ENCODE measurements at regions not wholly inside any gene's neighbourhood (a gene's known extent, or its start where the extent isn't known, plus 50 kb on each side); places are given as distances from the start of the nearest gene placed in this dataset.

DNA sequence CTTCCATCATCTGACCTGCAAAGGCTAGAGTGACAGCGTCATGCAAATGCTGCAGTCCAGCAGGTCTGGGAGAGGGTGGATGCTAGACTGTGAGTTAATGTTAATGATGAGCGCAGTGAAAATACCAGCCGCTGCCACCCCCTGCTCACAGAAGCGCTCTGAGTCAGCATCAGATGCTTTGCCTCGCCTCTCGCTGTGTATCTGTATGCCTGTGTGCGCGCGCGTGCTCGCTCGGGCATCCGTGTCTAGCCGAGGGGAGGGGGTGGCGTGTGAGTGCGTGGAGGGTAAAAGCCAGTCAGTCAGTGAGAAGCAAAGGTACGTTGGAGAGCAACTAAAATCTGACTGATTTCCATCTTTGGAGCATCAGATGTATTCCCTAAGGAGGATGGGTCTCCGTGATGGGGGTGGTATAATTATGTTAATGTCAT, 858.7 kb downstream of the USP25 start:
- H3K4me1 ChIP-seq (ENCODE audit: control insufficient read depth, insufficient read depth, low read length): no peaks in the 10 kb centered on the region

DNA sequence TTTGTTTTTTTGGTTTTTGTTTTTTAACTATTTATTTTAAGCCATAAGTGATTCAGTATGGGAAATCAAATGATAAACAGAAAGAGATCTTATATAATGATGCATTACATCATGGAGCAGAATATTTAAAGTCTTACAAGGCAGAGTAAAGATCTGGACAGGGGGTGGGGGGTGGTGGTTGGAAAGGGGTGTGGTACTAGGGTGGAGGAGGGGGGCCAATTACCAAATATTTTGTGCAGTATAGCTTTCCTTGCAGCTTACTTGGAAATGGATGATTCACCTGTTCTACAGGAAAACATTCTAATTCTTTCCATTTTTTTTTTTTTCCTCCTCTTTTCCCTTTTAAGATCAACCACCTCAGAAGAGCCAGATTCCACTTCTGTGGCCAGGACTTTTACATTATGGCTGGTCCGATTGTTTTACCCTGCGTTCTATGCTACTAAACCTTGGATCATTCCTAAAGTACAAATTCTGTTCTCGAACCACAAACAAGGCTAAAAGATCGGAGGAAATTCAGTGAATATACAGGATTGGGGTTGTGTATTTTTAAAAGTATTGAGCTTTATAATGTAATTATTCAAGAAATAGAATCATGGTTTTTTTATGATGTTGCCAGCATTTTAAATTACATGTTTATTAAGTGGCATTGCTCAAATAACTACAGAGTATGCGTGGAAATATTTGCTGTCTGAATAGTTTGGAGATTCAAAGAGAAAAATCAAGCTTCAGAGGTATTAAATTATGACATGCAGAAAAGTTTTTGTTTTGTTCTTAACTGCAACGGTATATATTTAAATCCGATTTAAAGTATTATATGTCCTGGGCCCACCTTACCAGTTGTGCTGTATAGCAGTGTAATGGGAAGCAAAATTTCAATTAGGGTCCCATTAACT, 859.5 kb downstream of the USP25 start:
- no peaks in the 10 kb centered on the region for H3K36me3 ChIP-seq (ENCODE audit: control insufficient read depth in 2 of 2, insufficient read depth in 2 of 2, low read length in 2 of 2)
- peak overlapping the region in 1 of 2 donors; percentile 72 for H3K4me3 ChIP-seq (ENCODE audit: low read length in 2 of 2)
- no peaks in the 10 kb centered on the region for H3K4me1 ChIP-seq (ENCODE audit: control insufficient read depth, insufficient read depth, low read length)
- no peaks in the 10 kb centered on the region for H3K9me3 ChIP-seq (ENCODE audit: control insufficient read depth in 2 of 2, low read length in 2 of 2)
- H3K27ac ChIP-seq (ENCODE audit: low read length): no peak overlapping the region
- H3K9ac ChIP-seq (ENCODE audit: low read length in 2 of 2): peak overlapping the region in 1 of 2 donors; percentile 70
- H3K27me3 ChIP-seq (ENCODE audit: control insufficient read depth in 1 of 2, insufficient read depth in 2 of 2, low read length in 2 of 2): no peaks in the 10 kb centered on the region

More for the DNA sequence above, 858.7 kb downstream of the USP25 start:
- Histone ChIP-seq H3K27ac (ENCODE audit: low read length) (no peak overlapping the region), H3K9me3 (ENCODE audit: control insufficient read depth in 2 of 2, low read length in 2 of 2) (no peaks in the 10 kb centered on the region), H3K27me3 (ENCODE audit: control insufficient read depth in 1 of 2, insufficient read depth in 2 of 2, low read length in 2 of 2) (no peaks in the 10 kb centered on the region), H3K4me3 (ENCODE audit: low read length in 2 of 2) (peak overlapping the region; percentile 72 to 75), H3K36me3 (ENCODE audit: control insufficient read depth in 2 of 2, insufficient read depth in 2 of 2, low read length in 2 of 2) (no peaks in the 10 kb centered on the region), H3K9ac (ENCODE audit: low read length in 2 of 2) (peak overlapping the region; percentile 58 to 70)

DNA sequence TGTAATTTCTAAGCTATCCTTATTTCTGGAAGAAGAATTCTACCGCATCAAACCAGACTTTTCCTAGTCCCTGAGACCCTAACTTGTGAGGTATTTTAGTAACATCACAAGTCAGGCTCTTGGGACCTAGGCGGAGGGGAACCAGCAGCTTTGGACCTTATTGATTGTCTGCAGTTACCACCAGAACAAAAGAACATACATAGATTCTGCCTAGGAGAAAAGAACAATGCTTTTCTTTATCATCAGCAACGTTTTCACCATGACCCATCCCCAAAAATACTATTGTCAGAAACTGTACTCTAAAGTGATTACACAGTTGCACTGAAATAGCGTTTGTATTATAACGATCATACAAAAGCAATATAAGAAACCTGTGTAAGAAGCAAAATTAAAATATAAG, 860.4 kb downstream of the USP25 start:
- Histone ChIP-seq H3K9ac (ENCODE audit: low read length in 2 of 2) (no peak overlapping the region), H3K4me3 (ENCODE audit: low read length in 2 of 2) (no peak overlapping the region), H3K27me3 (ENCODE audit: control insufficient read depth in 1 of 2, insufficient read depth in 2 of 2, low read length in 2 of 2) (no peaks in the 10 kb centered on the region), H3K4me1 (ENCODE audit: control insufficient read depth, insufficient read depth, low read length) (no peaks in the 10 kb centered on the region), H3K36me3 (ENCODE audit: control insufficient read depth in 2 of 2, insufficient read depth in 2 of 2, low read length in 2 of 2) (no peaks in the 10 kb centered on the region), H3K27ac (ENCODE audit: low read length) (no peak overlapping the region), H3K9me3 (ENCODE audit: control insufficient read depth in 2 of 2, low read length in 2 of 2) (no peaks in the 10 kb centered on the region)

DNA sequence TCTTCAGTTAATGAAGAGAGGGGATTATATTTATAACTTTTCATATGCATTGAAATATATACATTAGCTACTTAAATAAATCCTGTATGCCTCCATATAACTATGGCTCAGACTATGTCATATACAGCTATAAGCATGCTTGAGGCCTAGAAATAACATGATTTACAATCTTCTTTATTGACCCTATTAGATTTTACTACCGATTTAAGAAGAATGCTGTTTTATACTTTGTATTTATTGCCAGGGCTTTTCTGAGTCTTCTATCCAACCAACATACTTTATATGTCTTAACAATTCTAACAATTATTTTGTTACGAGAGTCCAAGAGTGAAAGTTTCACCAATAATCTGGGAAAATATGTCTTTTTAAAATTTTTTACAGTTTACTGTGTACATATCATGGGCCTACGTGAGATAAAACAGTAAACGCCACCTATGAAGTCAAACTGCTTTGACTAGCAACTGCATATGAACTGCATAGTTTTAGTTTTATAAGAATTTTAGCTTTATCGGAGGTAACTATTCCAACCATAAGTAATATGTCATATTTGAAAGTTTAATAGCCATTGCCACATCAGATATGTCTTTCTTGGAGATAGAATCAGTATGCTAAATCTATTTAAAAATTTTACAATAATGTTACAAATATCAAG, 861.0 kb downstream of the USP25 start:
- Histone ChIP-seq H3K27me3 (ENCODE audit: control insufficient read depth in 1 of 2, insufficient read depth in 2 of 2, low read length in 2 of 2) (no peaks in the 10 kb centered on the region), H3K27ac (ENCODE audit: low read length) (no peak overlapping the region), H3K4me3 (ENCODE audit: low read length in 2 of 2) (no peak overlapping the region), H3K4me1 (ENCODE audit: control insufficient read depth, insufficient read depth, low read length) (no peaks in the 10 kb centered on the region), H3K9ac (ENCODE audit: low read length in 2 of 2) (no peak overlapping the region), H3K9me3 (ENCODE audit: control insufficient read depth in 2 of 2, low read length in 2 of 2) (no peaks in the 10 kb centered on the region), H3K36me3 (ENCODE audit: control insufficient read depth in 2 of 2, insufficient read depth in 2 of 2, low read length in 2 of 2) (no peaks in the 10 kb centered on the region)

DNA sequence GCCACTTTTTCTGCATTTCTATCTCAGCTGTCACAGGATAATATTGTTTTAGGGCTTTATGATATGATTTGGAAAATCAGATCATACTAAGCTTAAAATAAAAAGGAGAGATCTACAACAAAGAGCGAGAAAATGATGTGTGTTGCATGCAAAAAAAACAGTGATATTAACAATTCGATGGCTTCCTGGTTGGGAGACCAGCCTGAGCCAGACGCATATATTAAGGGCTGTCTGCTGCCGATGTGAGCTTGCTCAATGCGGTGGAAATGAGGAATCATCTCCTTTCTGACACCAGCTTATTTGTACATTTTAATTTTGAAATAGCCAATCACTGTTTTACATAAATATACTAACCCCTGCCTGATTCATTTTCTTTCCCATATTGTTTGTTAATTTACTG, 862.6 kb downstream of the USP25 start:
- H3K27me3 ChIP-seq (ENCODE audit: control insufficient read depth in 1 of 2, insufficient read depth in 2 of 2, low read length in 2 of 2): no peaks in the 10 kb centered on the region
- H3K9me3 ChIP-seq (ENCODE audit: control insufficient read depth in 2 of 2, low read length in 2 of 2): no peaks in the 10 kb centered on the region
- no peak overlapping the region for H3K9ac ChIP-seq (ENCODE audit: low read length in 2 of 2)
- no peaks in the 10 kb centered on the region for H3K36me3 ChIP-seq (ENCODE audit: control insufficient read depth in 2 of 2, insufficient read depth in 2 of 2, low read length in 2 of 2)
- H3K4me1 ChIP-seq (ENCODE audit: control insufficient read depth, insufficient read depth, low read length): no peaks in the 10 kb centered on the region
- H3K4me3 ChIP-seq (ENCODE audit: low read length in 2 of 2): no peak overlapping the region
- H3K27ac ChIP-seq (ENCODE audit: low read length): no peak overlapping the region

DNA sequence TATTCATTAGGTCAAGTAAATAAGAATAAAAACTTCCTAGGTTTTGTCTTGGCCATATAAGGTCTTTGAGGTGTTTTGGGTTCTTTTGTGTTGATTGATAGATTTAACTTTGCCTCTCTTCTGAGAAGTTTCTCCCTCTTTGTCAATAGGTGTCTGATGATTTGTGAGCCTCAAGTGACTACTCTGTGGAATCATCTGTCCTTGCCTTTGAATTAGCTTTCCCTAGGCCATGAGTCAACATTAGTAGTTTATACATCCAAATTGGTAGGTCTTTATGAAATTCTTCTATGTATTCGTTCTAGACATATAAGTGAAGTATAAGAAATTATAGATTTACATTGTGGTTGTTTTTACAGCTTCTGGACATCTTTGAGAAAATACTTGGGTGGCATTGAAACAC, 864.4 kb downstream of the USP25 start:
- no peaks in the 10 kb centered on the region for H3K9me3 ChIP-seq (ENCODE audit: control insufficient read depth in 2 of 2, low read length in 2 of 2)
- H3K4me3 ChIP-seq (ENCODE audit: low read length in 2 of 2): no peak overlapping the region
- H3K27ac ChIP-seq (ENCODE audit: low read length): no peak overlapping the region
- no peaks in the 10 kb centered on the region for H3K27me3 ChIP-seq (ENCODE audit: control insufficient read depth in 1 of 2, insufficient read depth in 2 of 2, low read length in 2 of 2)
- no peaks in the 10 kb centered on the region for H3K36me3 ChIP-seq (ENCODE audit: control insufficient read depth in 2 of 2, insufficient read depth in 2 of 2, low read length in 2 of 2)
- H3K9ac ChIP-seq (ENCODE audit: low read length in 2 of 2): no peak overlapping the region
- H3K4me1 ChIP-seq (ENCODE audit: control insufficient read depth, insufficient read depth, low read length): no peaks in the 10 kb centered on the region

DNA sequence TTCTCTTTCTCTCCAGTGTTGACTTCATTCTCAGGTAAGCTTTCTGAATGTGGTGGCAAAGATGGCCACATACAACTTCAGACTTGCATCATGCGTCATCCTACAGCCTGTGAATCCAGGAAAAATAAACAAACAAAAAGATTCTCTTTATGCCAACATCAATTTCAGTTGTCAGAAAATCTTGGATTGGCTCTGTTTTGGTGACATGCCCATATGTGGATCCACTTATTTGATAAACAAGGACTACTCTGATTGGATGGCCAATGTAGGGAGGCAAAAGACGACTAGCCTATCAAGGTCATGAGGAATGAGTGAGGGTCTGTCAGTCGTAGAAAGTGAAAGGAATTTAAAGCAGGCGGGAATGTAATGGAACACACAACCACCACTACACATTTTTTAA, 866.6 kb downstream of the USP25 start:
- no peak overlapping the region for H3K4me3 ChIP-seq (ENCODE audit: low read length in 2 of 2)
- H3K36me3 ChIP-seq (ENCODE audit: control insufficient read depth in 2 of 2, insufficient read depth in 2 of 2, low read length in 2 of 2): no peaks in the 10 kb centered on the region
- no peaks in the 10 kb centered on the region for H3K27me3 ChIP-seq (ENCODE audit: control insufficient read depth in 1 of 2, insufficient read depth in 2 of 2, low read length in 2 of 2)
- H3K27ac ChIP-seq (ENCODE audit: low read length): no peak overlapping the region
- no peaks in the 10 kb centered on the region for H3K9me3 ChIP-seq (ENCODE audit: control insufficient read depth in 2 of 2, low read length in 2 of 2)
- no peaks in the 10 kb centered on the region for H3K4me1 ChIP-seq (ENCODE audit: control insufficient read depth, insufficient read depth, low read length)
- H3K9ac ChIP-seq (ENCODE audit: low read length in 2 of 2): no peak overlapping the region

DNA sequence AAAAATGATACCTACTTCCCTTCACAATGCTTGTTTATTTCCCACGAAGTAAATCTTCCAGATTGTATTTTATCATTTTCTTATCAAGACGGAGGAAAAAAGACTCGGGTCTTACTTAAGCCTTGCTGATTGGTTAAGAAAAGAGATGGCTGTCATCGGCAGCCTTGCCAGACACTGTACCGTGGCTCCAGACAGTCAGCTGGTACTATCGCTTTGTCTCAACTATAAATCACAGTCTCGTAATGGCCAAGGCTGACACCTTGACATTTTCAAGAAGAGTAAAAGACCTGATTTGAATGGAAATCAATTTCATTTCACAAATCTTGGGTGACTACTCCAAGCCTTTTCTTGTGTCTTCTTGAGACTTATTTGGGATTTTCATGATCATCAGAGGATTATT, 868.0 kb downstream of the USP25 start:
- no peak overlapping the region for H3K27ac ChIP-seq (ENCODE audit: low read length)
- no peaks in the 10 kb centered on the region for H3K9me3 ChIP-seq (ENCODE audit: control insufficient read depth in 2 of 2, low read length in 2 of 2)
- no peaks in the 10 kb centered on the region for H3K4me1 ChIP-seq (ENCODE audit: control insufficient read depth, insufficient read depth, low read length)
- no peaks in the 10 kb centered on the region for H3K36me3 ChIP-seq (ENCODE audit: control insufficient read depth in 2 of 2, insufficient read depth in 2 of 2, low read length in 2 of 2)
- H3K4me3 ChIP-seq (ENCODE audit: low read length in 2 of 2): no peak overlapping the region
- H3K27me3 ChIP-seq (ENCODE audit: control insufficient read depth in 1 of 2, insufficient read depth in 2 of 2, low read length in 2 of 2): no peaks in the 10 kb centered on the region
- no peak overlapping the region for H3K9ac ChIP-seq (ENCODE audit: low read length in 2 of 2)

DNA sequence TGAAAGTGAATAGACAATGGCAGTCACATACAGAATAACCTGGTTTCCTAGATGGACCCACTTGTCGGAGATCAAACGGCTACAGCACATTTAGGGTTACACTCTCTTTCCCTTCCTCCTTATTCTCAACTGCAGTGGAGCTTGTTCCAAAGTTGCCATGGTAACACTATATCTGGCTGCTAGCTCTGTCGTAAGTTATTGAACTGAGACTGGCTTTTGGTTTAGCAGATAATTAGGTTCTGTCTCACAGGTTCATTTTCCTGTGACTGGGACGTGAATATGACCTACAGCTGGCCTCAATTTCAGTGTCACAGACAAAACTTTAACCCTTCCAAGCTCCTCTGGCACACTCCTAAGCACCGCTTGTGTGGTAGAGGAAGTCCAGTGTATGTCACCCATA, 875.8 kb downstream of the USP25 start:
- Histone ChIP-seq H3K4me1 (ENCODE audit: control insufficient read depth, insufficient read depth, low read length) (no peaks in the 10 kb centered on the region), H3K4me3 (ENCODE audit: low read length in 2 of 2) (no peak overlapping the region), H3K9ac (ENCODE audit: low read length in 2 of 2) (no peak overlapping the region), H3K36me3 (ENCODE audit: control insufficient read depth in 2 of 2, insufficient read depth in 2 of 2, low read length in 2 of 2) (no peaks in the 10 kb centered on the region), H3K27ac (ENCODE audit: low read length) (no peak overlapping the region), H3K27me3 (ENCODE audit: control insufficient read depth in 1 of 2, insufficient read depth in 2 of 2, low read length in 2 of 2) (no peaks in the 10 kb centered on the region), H3K9me3 (ENCODE audit: control insufficient read depth in 2 of 2, low read length in 2 of 2) (no peaks in the 10 kb centered on the region)

DNA sequence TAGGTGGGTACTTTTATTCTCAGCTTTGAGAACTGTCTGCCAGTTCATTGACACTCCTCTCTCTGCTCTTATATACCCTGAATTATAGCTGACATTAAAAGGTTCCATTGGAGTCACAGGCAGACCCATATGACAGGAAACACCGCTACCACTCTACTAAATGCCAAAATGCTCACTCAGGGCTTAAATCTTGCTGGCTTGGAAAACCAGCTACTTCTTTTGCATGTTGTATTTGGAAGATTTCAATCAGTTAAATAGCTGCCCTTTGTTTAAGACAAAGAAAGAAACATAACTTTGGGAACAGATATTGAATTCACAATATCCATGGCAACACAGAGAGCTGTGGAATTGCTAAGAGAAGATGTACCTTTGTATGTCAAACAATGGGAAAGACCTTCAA, 876.5 kb downstream of the USP25 start:
- H3K36me3 ChIP-seq (ENCODE audit: control insufficient read depth in 2 of 2, insufficient read depth in 2 of 2, low read length in 2 of 2): no peaks in the 10 kb centered on the region
- no peak overlapping the region for H3K27ac ChIP-seq (ENCODE audit: low read length)
- H3K9me3 ChIP-seq (ENCODE audit: control insufficient read depth in 2 of 2, low read length in 2 of 2): no peaks in the 10 kb centered on the region
- no peak overlapping the region for H3K9ac ChIP-seq (ENCODE audit: low read length in 2 of 2)
- no peaks in the 10 kb centered on the region for H3K27me3 ChIP-seq (ENCODE audit: control insufficient read depth in 1 of 2, insufficient read depth in 2 of 2, low read length in 2 of 2)
- H3K4me3 ChIP-seq (ENCODE audit: low read length in 2 of 2): no peak overlapping the region
- H3K4me1 ChIP-seq (ENCODE audit: control insufficient read depth, insufficient read depth, low read length): no peaks in the 10 kb centered on the region
